Endothelial cell of umbilical vein (primary cell): ENCODE measurements at regions not wholly inside any gene's neighbourhood (a gene's known extent, or its start where the extent isn't known, plus 50 kb on each side); places are given as distances from the start of the nearest gene placed in this dataset.

Experiments used
- BruUV-seq: library from RNA; stranded (reverse); fragments of 400-500 nt; replicated peaks from 2 replicates; lab custom pipeline; 2021; lab: Mats Ljungman, UMichigan
- CTCF ChIA-PET: fragments of 300-600, 350-600 bp; sonication (Branson Sonifier 250); formaldehyde crosslinking; loops from one replicate; lab custom pipeline; 2021; ENCODE audit warnings: antibody characterized with exemption, inconsistent platforms; lab: Charles Lee
- POLR2A ChIA-PET: fragments of 300-600, 350-600 bp; sonication (Branson Sonifier 250); formaldehyde crosslinking; loops from one replicate; lab custom pipeline; 2021; ENCODE audit warnings: antibody characterized with exemption, inconsistent platforms; lab: Charles Lee
- DNase-seq: peaks from one replicate; pipeline ENCODE4 v3.0.0-alpha.2; 2011; ENCODE audit warnings: low read depth, low spot score
- FAIRE-seq: peaks from 2 replicates; lab custom pipeline; 2011; peaks lifted over from hg19 to GRCh38; lab: Jason Lieb, UNC
- H2AFZ ChIP-seq: 2 replicates; pipeline ENCODE4 v1.6.0; 2012; ENCODE audit warnings: low read depth, low read length, control low read depth, inconsistent platforms
- H3K27ac ChIP-seq: 2 replicates; pipeline ENCODE4 v1.5.1; 2011; ENCODE audit warnings: low read depth, mild to moderate bottlenecking, control low read depth, low read length, moderate library complexity; ENCODE audit not compliant: insufficient read depth
- H3K27me3 ChIP-seq, 2 experiments: 2 replicates each; pipeline versions ENCODE4 v1.6.0 to v1.6.1; 2011; ENCODE audit warnings: low read length in 2 of 2, mixed read lengths in 1 of 2; ENCODE audit not compliant: control insufficient read depth in 2 of 2, insufficient read depth in 2 of 2
- H3K36me3 ChIP-seq, 2 experiments: 2 replicates in 1 of 2; 3 replicates in 1 of 2; pipeline ENCODE4 v1.5.1; 2011; ENCODE audit warnings: low read length in 2 of 2, mild to moderate bottlenecking in 1 of 2, moderate library complexity in 1 of 2; ENCODE audit not compliant: control insufficient read depth in 2 of 2, insufficient read depth in 2 of 2; ENCODE audit errors: extremely low read depth in 1 of 2
- H3K4me1 ChIP-seq: 3 replicates; pipeline ENCODE4 v1.5.1; 2011; ENCODE audit warnings: mild to moderate bottlenecking, low read length; ENCODE audit not compliant: control insufficient read depth, insufficient read depth; ENCODE audit errors: extremely low read depth
- H3K4me2 ChIP-seq: 2 replicates; pipeline ENCODE4 v1.6.1; 2011; ENCODE audit warnings: low read length, control low read depth, mixed read lengths; ENCODE audit not compliant: insufficient read depth
- H3K4me3 ChIP-seq, 3 experiments: fragments of 200-600 bp in 1 of 3; sonication (generic), shearing (Covaris generic) in 1 of 3; replicated peaks in 1 of 3; 2 replicates each; pipeline ENCODE4 v1.5.1; 2011 to 2016; ENCODE audit warnings: control low read depth in 3 of 3, low read length in 3 of 3, mild to moderate bottlenecking in 2 of 3, inconsistent platforms in 1 of 3, low read depth in 1 of 3, moderate library complexity in 1 of 3; ENCODE audit not compliant: insufficient read depth in 1 of 3
- H3K79me2 ChIP-seq: 2 replicates; pipeline ENCODE4 v1.6.0; 2012; ENCODE audit warnings: low read length, inconsistent platforms; ENCODE audit not compliant: control insufficient read depth, insufficient read depth
- H3K9ac ChIP-seq: replicated peaks from 2 replicates; pipeline ENCODE3; 2011; ENCODE audit warnings: low read length, control low read depth; ENCODE audit not compliant: insufficient read depth; ENCODE audit errors: extremely low read depth
- H3K9me1 ChIP-seq: replicated peaks from 3 replicates; pipeline ENCODE4 v1.6.0; 2011; ENCODE audit warnings: mild to moderate bottlenecking, low read length; ENCODE audit not compliant: control insufficient read depth, insufficient read depth; ENCODE audit errors: extremely low read depth
- H3K9me3 ChIP-seq: replicated peaks from 2 replicates; pipeline ENCODE4 v1.5.1; 2012; ENCODE audit warnings: low read length, inconsistent platforms; ENCODE audit not compliant: control insufficient read depth, insufficient read depth
- H4K20me1 ChIP-seq: replicated peaks from 2 replicates; pipeline ENCODE3; 2011; ENCODE audit warnings: mild to moderate bottlenecking, low read length; ENCODE audit not compliant: control insufficient read depth, insufficient read depth; ENCODE audit errors: extremely low read depth
- EZH2 ChIP-seq: IDR thresholded peaks from 2 replicates; pipeline ENCODE4 v1.6.1; 2012; ENCODE audit warnings: borderline replicate concordance, low read depth, mild to moderate bottlenecking, moderate library complexity, low read length, inconsistent platforms; ENCODE audit not compliant: severe bottlenecking
- FOS ChIP-seq: IDR thresholded peaks from 2 replicates; pipeline ENCODE4 v1.6.1; 2011; ENCODE audit warnings: mild to moderate bottlenecking, low read length, moderate library complexity, borderline replicate concordance; ENCODE audit not compliant: insufficient read depth
- GATA2 ChIP-seq: IDR thresholded peaks from 2 replicates; pipeline ENCODE4 v1.7.0; 2011; ENCODE audit warnings: low read depth, mild to moderate bottlenecking, moderate library complexity, mixed read lengths, low read length; ENCODE audit not compliant: insufficient read length, insufficient read depth
- JUN ChIP-seq: IDR thresholded peaks from 2 replicates; pipeline ENCODE4 v1.6.1; 2011; ENCODE audit warnings: borderline replicate concordance, low read depth; ENCODE audit not compliant: insufficient read length, insufficient read depth
- MYC ChIP-seq: IDR thresholded peaks from one replicate; pipeline ENCODE4 v1.6.1; 2011; ENCODE audit warnings: mild to moderate bottlenecking, low read depth, low read length
- POLR2A ChIP-seq: IDR thresholded peaks from 2 replicates; pipeline ENCODE4 v1.6.1; 2012; ENCODE audit warnings: low read depth, mild to moderate bottlenecking, control low read depth, low read length
- POLR2AphosphoS5 ChIP-seq: IDR thresholded peaks from 2 replicates; pipeline ENCODE4 v1.6.1; 2012; ENCODE audit warnings: low read depth, mild to moderate bottlenecking, control low read depth, low read length, moderate library complexity; ENCODE audit not compliant: insufficient read depth
- dilution Hi-C: fragments of 300-500 bp; cut with MboI; formaldehyde crosslinking; loops from one replicate; pipeline ENCODE4 v1.15.0; 2019; ENCODE audit warnings: low sequenced_read_pairs; ENCODE audit not compliant: extremely low pct_ligation_motif_present
- intact Hi-C: fragments of 100-400 bp; cut with micrococcal nuclease; formaldehyde crosslinking; loops from one replicate; pipeline ENCODE4 v1.10.0; 2022
- TF ChIP-seq, protein P1 (sequence below), 2 donors: IDR thresholded peaks; 1 replicate in 1 of 2; 2 replicates in 1 of 2; pipeline ENCODE4 v1.5.1; 2011; ENCODE audit warnings: low read length in 2 of 2, mild to moderate bottlenecking in 2 of 2, moderate library complexity in 2 of 2, control low read depth in 1 of 2, inconsistent platforms in 1 of 2, low read depth in 1 of 2; ENCODE audit not compliant: insufficient read depth in 1 of 2; ENCODE audit errors: extremely low read depth in 1 of 2
- TF ChIP-seq, protein P2 (sequence below): IDR thresholded peaks from 2 replicates; pipeline ENCODE4 v1.6.1; 2011; ENCODE audit not compliant: insufficient read depth, insufficient read length

DNA sequence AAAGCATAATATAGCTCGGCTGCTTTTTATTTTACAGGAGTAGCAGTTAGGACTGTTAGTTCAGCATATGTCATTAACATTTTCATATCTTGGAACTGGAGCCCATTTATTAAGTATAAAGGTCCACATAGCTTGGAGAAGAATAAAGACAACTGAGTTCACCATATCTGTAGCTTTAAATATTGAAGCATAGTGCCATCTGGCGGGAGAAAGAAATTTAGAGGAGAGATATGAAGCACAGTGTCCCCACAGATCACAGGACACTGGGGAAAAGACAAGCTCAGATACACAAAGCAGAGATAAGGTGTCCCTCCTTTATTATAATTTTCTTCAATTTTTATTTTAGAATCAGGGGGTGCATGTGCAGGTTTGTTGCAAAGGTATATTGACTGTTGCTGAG is 104.7 kb upstream of the FREM2 start:
- Histone ChIP-seq H3K27me3 (no peaks in the 10 kb centered on the region), H3K4me2 (no peak overlapping the region), H3K79me2 (no peaks in the 10 kb centered on the region), H3K9ac (no peak overlapping the region), H3K9me3 (no peaks in the 10 kb centered on the region), H3K27ac (no peak overlapping the region), H3K36me3 (no peaks in the 10 kb centered on the region), H3K9me1 (no peaks in the 10 kb centered on the region), H2AFZ (no peak overlapping the region), H3K4me1 (no peaks in the 10 kb centered on the region), H4K20me1 (no peaks in the 10 kb centered on the region), H3K4me3 (no peak overlapping the region)
- TF ChIP-seq, protein P1, sequence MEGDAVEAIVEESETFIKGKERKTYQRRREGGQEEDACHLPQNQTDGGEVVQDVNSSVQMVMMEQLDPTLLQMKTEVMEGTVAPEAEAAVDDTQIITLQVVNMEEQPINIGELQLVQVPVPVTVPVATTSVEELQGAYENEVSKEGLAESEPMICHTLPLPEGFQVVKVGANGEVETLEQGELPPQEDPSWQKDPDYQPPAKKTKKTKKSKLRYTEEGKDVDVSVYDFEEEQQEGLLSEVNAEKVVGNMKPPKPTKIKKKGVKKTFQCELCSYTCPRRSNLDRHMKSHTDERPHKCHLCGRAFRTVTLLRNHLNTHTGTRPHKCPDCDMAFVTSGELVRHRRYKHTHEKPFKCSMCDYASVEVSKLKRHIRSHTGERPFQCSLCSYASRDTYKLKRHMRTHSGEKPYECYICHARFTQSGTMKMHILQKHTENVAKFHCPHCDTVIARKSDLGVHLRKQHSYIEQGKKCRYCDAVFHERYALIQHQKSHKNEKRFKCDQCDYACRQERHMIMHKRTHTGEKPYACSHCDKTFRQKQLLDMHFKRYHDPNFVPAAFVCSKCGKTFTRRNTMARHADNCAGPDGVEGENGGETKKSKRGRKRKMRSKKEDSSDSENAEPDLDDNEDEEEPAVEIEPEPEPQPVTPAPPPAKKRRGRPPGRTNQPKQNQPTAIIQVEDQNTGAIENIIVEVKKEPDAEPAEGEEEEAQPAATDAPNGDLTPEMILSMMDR (IDR thresholded peaks at IDR 0.05; ENCODE audit: extremely low read depth in 1 of 2, insufficient read depth in 1 of 2, low read depth in 1 of 2, low read length in 2 of 2), result peak; percentile 13 to 14
- TF ChIP-seq JUN (no peak), FOS (no peak), GATA2 (no peak), POLR2AphosphoS5 (no peak), POLR2A (no peak)
- peak; percentile 24 for DNase-seq
- intact Hi-C loops (loop anchor here (2.0 to 5.0 kb wide), 2 partner anchors 535 to 941 kb away; no protein-coding TSS in a partner anchor), dilution Hi-C loops (no loop called here)
- BruUV-seq, result no TSS peak
- FAIRE-seq, result no peak
- ChIA-PET CTCF (interaction anchor here (0.6 to 2.0 kb wide), 33 partner anchors 8 to 1509 kb away, joined by 3 to 46 read pairs (median 4); partner anchors contain the start of gene TRPC4), POLR2A (no interaction called here)

DNA sequence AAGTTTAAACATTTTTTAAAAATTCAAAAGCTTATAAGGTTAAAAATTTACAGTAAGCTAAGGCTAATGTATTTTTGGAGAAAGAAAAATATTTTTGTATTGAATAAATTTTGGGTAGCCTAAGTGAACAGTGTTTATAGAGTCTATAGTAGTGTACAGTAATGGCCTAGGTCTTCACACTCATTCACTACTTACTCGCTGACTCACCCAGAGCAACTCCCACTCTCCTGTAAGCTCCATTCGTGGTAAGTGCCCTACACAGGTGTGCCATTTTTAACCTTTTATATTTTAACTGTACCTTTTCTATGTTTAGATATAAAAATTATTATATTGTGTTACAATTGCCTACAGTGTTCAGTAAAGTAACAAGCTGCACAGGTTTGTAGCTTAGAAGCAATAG is 96.6 kb upstream of the FREM2 start:
- BruUV-seq, result no TSS peak
- Histone ChIP-seq H3K36me3 (no peaks in the 10 kb centered on the region), H3K9ac (no peak overlapping the region), H2AFZ (no peak overlapping the region), H3K4me2 (no peak overlapping the region), H3K27ac (no peak overlapping the region), H4K20me1 (no peaks in the 10 kb centered on the region), H3K27me3 (no peaks in the 10 kb centered on the region), H3K9me3 (no peaks in the 10 kb centered on the region), H3K4me3 (no peak overlapping the region), H3K9me1 (no peaks in the 10 kb centered on the region), H3K79me2 (no peaks in the 10 kb centered on the region), H3K4me1 (no peaks in the 10 kb centered on the region)
- CTCF ChIA-PET, result interaction anchor here (0.5 to 1.3 kb wide), 3 partner anchors 8 to 393 kb away, joined by 3 to 5 read pairs (median 3); no protein-coding TSS in a partner anchor
- POLR2A ChIA-PET, result no interaction called here
- intact Hi-C loops, result no loop called here
- FAIRE-seq, result no peak
- TF ChIP-seq MYC (no peak), JUN (no peak), FOS (no peak), EZH2 (no peak), GATA2 (no peak), POLR2AphosphoS5 (no peak), POLR2A (no peak)
- TF ChIP-seq, protein P2, sequence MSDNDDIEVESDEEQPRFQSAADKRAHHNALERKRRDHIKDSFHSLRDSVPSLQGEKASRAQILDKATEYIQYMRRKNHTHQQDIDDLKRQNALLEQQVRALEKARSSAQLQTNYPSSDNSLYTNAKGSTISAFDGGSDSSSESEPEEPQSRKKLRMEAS, result no peak
- TF ChIP-seq, protein P1 (IDR thresholded peaks at IDR 0.05; ENCODE audit: extremely low read depth in 1 of 2, insufficient read depth in 1 of 2, low read depth in 1 of 2, low read length in 2 of 2), result no peak
- no peak for DNase-seq
- dilution Hi-C loops, result no loop called here
